ENCODE measurements at regions not wholly inside any gene's neighbourhood (a gene's known extent, or its start where the extent isn't known, plus 50 kb on each side); places are given as distances from the start of the nearest gene placed in this dataset.

DNA sequence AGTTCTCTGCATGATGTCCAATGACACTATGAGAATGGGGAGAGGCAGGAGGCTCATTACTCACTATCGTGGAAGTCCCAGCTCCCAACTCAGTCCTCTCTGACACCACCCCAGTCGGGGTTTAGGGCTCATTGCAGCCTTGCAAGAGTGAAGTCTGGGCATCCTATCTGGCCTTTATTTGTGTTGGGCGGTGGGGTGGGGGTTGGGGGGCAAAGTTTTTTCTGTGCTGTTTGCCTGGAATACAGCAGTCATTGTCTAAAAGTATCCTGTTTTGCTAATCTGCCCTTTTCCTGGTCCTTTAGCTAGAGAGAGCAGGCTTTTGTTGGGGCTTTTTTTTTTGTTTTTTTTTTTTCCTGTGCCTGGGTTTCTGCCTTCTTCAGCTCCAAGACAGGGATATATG is 174.2 kb downstream of the MYLK4 start:
- TF ChIP-seq POLR2AphosphoS5 (IDR thresholded peaks at IDR 0.05; ENCODE audit: borderline replicate concordance, low read depth, low read length) (no peak), EZH2 (IDR thresholded peaks at IDR 0.05) (no peak), FOXP2 (optimal IDR thresholded peaks at IDR 0.05; ENCODE audit: control extremely low read depth, extremely low read length, insufficient read depth) (no peak)
